Forelimb muscle (tissue), 1 donor: ENCODE measurements at regions not wholly inside any gene's neighbourhood (a gene's known extent, or its start where the extent isn't known, plus 50 kb on each side); places are given as distances from the start of the nearest gene placed in this dataset.
"Not testable (repeated sequence)": the region's sequence is repeated elsewhere in the genome, so short reads cannot be mapped to it uniquely, and the experiment has no call there.

Source experiments
- DNase-seq: peaks from one replicate; pipeline ENCODE4 v3.0.0-alpha.2; 2013; ENCODE audit warnings: low read depth

- DNase-seq, result no peak
These were observed 149.5 kb upstream of the NPY start for GRCh38 chr7:24134535-24134934.

- DNase-seq, result no peak
These were observed 148.8 kb upstream of the NPY start for GRCh38 chr7:24135003-24135817.

- no peak for DNase-seq
These were observed 146.7 kb upstream of the NPY start for GRCh38 chr7:24137338-24137737.

- no peak for DNase-seq
These were observed 145.6 kb upstream of the NPY start for GRCh38 chr7:24138343-24138742.

DNA sequence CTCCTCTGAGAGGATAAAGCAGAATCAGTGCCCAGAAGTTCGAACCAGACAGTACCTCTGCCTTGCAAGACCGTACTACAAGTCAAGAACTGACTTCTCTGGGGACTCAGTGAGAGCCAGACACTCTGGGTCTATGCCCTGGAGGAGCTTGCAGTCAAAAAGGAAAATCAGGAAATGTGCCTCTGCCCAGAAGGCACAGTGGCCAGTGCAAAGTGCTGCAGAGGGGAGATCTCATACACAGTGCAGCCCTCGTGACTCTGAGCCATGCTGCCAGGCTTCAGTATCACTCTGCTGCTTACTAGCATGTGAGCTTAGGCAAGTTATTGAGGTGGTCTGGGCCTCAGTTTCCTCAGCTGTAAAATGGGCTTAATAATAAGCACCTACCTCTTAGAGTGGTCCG, 144.0 kb upstream of the NPY start:
- no peak for DNase-seq

- DNase-seq, result no peak
These were observed 142.0 kb upstream of the NPY start for GRCh38 chr7:24141874-24142509.

GRCh38 chr7:24143547-24143946, 140.4 kb upstream of the NPY start:
- no peak for DNase-seq

- no peak for DNase-seq
These were observed 132.0 kb upstream of the NPY start for GRCh38 chr7:24151944-24152343.

- no peak for DNase-seq
These were observed 131.6 kb upstream of the NPY start for GRCh38 chr7:24152356-24152755.

- DNase-seq, result no peak
These were observed 131.0 kb upstream of the NPY start for GRCh38 chr7:24152877-24153472.

GRCh38 chr7:24157666-24158065, 126.3 kb upstream of the NPY start:
- DNase-seq, result no peak

GRCh38 chr7:24158975-24159374, 125.0 kb upstream of the NPY start:
- no peak for DNase-seq

- no peak for DNase-seq
These were observed 119.6 kb upstream of the NPY start for GRCh38 chr7:24164401-24164800.

- DNase-seq, result no peak
These were observed 114.8 kb upstream of the NPY start for GRCh38 chr7:24169077-24169624.

GRCh38 chr7:24171951-24172350, 112.0 kb upstream of the NPY start:
- DNase-seq, result not testable (repeated sequence)

GRCh38 chr7:24172856-24173255, 111.1 kb upstream of the NPY start:
- DNase-seq, result no peak

DNA sequence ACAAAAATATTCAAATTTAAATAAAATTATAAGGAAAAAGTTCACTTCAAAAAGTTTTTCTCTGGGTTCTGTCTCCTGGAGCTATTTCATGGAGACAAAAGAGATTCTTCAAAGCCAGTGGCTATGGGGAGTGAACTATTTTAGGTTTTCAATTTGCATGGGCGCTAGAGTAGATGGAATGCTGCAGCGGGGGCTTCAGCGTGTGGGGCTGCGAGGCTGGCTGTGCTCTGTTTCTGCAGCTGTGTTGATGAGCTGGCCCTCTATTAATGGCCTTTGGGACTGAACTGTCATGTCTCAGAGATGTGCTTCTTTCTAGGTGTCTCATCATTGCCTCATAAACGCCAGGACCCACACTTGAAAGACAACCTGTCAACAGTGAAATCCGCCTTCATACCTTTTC, 108.4 kb upstream of the NPY start:
- DNase-seq, result no peak

DNA sequence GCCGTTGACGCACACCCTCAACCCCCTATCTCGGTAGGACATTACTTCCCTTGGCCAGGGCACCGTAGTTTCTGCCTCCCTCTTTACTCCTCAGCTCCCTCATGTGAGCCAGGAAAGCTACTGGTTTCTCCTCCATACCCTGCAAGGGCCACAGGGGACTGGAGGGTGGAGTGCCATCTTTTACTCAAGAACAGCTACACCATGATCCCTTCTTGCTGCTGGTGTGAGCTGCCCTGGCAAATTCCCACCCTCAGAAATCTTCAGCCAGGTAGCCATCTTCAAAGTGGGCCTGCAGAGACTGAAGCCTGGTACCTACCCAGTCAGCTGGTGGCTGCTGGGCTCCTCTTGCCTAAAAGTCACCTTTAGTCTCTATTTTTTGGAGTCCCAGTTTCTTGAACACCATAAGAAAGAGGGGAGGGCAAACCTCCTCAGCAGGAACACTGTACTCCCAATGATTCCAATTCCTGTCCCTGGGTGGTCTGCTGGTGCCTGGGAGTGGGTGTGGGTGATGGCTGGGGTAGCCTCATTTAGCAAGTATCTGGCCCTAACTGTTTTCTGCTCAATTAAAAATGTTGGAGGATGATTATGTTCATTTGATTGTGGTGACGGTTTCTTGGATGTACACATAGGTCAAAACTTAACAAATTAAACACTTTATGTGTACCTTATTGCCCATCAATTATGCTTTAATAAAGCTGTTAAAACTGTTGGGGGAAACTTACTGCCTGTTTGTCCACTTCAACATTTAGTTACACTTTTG, 105.0 kb upstream of the NPY start:
- no peak for DNase-seq

GRCh38 chr7:24191362-24191761, 92.6 kb upstream of the NPY start:
- DNase-seq, result no peak

DNA sequence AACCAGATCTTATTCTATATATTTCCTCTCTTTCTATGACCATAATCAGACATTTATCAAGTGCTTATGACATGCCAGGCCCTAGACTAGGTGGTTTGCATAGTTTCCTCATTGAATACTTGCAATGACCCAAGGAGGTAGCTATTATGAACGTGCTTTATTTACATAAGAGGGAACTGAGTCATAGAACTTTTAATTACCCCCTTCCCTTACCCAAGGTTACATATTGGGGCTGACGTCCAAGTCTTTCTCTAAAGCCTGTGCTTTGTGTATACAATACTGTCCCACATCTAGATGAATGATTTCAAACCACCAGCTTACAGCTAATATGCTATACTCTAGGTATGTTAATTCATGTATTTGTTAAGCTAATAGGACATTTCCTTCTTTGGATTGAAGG, 91.9 kb upstream of the NPY start:
- no peak for DNase-seq

DNA sequence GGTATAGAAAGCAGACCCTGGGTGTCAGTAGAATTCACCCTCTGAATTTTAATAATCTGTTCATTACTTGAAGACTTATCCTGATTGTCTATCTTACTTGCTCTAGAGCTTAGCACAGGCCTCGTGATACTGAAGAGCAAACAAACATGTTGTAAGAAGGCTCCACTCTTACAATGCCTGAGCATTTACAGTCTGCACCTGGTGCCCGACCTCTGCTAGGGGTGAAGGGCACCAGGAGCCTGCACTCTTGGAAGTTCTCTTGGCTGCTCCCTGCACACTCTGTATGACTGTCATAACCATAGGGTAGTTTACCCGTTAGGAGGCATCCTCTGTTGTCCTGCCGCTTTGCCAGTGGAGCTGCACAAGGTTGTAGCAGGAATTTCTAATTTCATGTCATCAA, 91.3 kb upstream of the NPY start:
- DNase-seq, result no peak

DNA sequence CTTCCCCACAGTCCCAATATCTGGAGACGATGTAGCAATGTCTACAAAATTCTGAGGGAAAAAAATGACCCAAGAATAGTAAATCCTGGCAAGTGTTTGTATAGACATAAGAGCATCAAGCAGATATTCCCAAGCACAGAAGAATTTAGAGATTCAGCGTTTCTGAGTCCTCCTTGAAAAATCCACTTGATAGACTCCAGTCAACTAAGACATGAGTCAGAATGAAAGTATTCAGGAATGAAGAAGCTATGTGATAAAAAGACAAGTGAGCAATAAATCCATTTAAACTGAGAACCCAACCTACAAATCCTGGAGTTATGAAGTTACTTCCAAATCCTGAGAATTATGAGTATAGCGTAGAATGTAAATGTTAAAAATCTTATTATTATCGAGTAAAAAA, 86.1 kb upstream of the NPY start:
- DNase-seq, result no peak
